GM19043 (cell line): ENCODE measurements at regions not wholly inside any gene's neighbourhood (a gene's known extent, or its start where the extent isn't known, plus 50 kb on each side); places are given as distances from the start of the nearest gene placed in this dataset.

Experiments
- ATAC-seq: cut with Tn5 transposase; IDR thresholded peaks from one replicate; pipeline ENCODE4 v1.9.1; 2021; ENCODE audit warnings: low read depth; ENCODE audit not compliant: unreplicated experiment

DNA sequence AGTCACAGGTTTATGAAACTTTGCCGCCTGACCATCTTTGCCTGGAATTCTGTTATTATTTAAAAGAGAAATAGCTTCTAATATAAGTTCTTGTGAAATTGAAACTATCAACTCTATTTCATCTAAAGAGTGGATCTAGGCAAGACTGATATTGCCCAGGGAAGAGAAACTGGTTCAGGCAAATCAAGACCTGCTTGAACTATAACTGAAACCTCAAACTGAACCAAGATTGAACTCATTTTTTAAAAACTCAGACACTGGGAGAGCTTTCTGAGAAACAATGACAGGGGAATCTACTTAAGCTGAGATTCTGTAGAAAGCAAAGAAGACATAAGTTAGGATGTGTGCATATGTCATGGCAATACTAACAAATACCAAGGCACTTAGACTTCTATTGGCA lies 815.8 kb downstream of the BRINP1 start:
- no peak for ATAC-seq

DNA sequence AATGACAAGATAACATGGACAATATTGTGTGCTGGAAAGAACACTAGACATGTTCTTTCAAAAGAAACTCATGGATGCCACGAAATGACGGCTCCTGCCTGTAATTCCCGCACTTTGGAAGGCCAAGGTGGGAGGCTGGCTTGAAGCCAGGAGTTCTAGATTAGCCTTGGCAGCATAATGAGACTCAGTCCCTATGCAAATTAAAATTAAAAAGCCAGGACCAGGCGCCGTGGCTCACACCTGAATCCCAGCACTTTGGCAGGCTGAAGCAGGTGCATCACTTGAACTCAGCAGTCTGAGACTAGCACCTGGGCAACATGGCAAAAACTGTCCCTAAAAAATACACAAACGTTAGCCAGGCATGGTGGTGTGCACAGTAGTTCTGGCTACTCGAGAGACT lies 814.2 kb downstream of the BRINP1 start:
- ATAC-seq, result no peak

DNA sequence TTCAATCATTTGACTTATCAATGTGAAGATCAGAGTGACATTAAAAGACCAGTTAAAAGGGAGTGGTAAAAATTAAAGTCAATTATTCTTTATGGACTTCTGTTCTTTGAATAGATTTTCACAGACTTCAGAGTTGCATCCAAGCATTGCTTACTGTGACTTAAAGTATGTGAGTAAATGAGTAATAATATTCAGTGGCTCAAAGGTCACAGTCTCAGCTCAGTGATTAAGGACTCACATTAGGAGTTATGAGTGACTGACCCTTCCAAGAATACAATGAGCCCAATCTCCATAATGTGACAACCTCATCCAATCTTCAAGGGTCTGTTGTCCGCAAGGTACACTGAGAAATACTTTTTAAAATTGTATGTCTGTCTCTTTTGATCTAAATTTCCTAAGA lies 811.2 kb downstream of the BRINP1 start:
- ATAC-seq, result no peak

DNA sequence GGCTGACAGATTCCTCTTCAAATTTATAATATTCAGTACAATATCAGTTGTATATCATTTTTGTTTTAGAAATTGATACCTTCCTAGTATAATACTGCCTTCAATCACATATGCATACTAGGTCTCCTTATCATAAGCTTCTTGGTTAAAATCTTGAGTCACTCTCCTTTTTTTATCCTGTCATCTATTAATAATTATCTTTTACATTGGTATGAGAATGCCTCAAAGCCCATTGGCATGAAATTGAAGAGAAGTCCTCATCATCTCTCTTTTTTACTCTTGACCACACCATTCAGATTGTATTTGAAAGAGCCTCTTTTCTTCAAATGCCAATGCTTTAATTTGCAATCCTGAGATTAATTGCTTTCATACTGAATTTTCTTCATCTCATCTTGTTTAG lies 810.3 kb downstream of the BRINP1 start:
- no peak for ATAC-seq

DNA sequence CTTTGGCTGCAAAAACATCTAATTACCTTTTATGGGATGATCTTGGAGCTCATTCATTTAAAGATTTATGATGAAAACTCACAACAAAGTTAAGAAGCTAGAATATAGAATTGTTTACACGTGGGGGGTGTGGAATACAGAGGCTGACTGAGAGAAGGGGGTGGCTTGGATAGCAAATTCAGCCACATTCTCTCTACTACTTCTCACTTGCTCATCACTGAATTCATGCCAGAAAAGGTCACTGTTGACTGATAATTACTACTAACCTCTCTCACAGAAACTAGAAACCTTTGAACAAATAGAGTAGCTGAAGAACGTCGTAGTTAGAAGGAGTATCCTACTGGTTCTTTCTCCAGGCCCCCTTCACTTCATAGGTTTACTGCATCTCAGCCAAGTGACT lies 808.2 kb downstream of the BRINP1 start:
- no peak for ATAC-seq

GRCh38 chr9:118563677-118564076 lies 805.6 kb downstream of the BRINP1 start:
- no peak for ATAC-seq

DNA sequence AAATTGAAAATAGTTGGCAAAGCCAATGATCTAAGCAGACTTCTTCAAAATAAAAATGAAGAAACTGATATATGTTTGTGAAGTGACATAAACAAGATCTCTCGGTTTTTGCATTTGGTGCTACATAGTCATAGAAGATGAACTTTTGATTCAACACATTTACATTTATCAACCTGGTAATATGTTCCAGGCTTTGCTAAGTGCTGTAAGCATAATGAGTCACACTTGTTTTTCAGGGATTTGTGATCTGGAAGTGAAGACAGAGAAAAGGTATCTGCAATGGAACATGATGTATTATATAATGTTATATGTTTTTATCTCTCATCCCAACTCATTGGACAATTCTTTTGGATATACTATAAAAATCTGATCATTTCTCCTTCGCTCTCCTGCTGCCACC lies 801.4 kb downstream of the BRINP1 start:
- no peak for ATAC-seq

DNA sequence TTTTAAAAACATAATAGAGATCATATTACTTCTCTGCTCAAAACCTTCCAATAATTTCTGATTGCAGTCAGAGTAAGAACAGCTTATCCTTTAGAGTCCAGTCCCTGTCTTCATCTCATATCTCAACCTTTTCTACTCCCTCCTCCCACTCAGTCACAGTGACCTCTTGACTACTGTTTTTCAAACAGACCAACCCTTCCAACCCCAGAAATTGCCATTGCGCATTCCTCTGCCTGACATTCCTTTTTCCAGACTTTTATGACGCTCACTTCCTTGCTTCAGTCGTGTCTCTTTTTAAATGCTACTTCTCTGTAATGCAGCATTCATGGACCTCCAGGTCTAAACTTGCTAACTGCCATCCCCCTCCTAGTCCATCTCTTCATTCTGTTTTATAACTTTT lies 800.5 kb downstream of the BRINP1 start:
- ATAC-seq, result no peak

DNA sequence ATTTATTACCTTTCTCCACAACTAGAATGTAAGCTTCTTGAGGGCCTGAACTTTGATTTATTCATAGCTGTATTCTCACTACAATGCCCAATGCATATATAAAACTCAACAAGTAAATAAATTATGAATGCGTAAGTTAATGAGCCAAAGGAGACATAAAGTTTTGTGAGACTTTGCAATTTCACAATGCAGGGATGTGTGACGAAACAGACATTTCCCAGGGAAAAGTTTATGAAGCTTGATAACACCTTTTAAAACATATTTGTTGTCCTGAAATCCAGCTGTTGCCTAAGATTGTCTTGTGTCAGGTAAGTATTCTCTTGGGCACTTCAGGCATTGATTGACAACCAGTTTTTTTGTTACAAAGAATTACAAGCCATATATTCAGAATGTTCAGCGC lies 800.1 kb downstream of the BRINP1 start:
- no peak for ATAC-seq

GRCh38 chr9:118570066-118570465 lies 799.2 kb downstream of the BRINP1 start:
- ATAC-seq, result no peak

DNA sequence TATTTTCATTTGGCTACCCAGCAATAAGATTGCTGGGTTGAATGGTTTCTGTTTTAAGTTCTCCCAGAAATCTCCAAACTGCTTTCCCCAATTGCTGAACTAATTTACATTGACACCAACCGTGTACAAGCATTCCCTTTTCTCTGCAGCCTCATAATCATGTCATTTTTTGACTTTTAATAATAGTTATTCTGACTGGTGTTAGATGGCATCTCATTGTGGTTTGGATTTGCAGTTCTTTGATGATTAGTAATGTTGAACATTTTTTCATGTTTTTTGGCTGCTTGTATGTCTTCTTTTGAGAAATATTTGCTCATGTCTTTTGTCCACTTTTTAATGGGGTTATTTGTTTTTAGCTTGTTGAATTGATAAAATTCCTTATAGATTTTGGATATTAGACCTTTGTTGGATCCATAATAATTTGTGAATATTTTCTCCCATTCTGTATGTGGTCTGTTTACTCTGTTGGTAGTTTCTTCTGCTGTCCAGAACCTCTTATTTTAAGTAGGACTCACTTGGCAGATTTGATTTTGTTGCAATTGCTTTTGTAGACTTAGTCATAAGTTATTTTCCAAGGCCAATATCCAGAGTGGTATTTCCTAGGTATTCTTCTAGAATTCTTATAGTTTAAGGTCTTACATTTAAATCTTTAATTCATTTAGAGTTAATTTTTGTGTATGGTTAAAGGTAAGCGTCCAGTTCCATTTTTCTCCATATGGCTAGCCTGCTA lies 793.7 kb downstream of the BRINP1 start:
- no peak for ATAC-seq

DNA sequence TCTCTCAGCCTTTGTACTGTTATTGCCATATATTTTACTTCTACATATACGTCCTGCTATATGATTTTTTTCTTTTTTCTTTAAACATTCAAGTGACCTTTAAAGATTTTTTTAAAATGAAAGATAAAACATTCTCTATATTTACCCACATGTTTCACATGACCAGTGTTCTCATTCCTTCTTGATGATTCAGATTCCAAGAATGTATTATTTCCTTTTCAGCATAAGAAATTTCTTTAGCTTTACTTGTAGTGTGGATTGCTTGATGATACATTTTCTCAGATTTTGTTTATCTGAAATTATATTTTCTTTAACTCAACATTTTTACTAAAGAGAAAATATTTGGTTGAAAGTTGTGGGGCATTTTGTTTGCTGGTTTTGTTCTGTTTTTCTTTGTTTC lies 792.1 kb downstream of the BRINP1 start:
- no peak for ATAC-seq

DNA sequence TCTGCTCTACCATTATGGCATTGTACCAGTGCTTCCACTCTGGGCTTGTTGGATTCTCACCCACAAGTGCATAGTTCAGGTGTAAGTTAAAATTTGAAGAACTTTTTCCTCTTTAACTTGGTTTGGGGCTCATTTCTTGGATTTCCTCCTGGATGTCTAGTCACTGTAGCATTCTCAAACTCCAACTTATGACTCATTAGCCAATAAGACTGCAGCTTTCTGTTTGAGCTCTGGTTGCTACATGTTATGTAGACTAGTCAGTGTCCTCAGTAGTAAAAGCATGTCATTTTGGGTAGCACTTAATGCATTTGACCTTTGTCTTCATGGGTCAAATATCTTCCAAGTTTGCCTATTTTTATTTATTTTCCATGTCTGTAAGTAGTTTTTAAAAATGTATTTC lies 790.8 kb downstream of the BRINP1 start:
- no peak for ATAC-seq

DNA sequence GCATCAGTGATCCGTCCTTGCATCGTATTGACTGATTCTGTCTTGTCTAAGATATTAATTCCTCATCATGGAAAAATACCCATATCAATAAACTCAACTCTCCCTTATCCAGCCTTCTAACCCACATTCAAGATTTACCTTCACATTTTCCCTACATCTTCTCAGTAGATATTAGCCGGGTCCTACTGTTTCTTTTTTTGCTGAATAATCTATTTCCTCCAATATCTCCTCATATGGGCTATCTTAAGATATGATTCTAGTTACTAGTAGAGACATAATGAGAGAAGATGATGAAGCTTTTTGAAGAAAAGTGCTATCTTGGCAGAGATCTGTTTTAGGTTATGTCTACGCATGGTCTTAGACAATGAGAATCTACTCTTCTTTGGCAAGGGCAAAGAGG lies 785.8 kb downstream of the BRINP1 start:
- no peak for ATAC-seq

DNA sequence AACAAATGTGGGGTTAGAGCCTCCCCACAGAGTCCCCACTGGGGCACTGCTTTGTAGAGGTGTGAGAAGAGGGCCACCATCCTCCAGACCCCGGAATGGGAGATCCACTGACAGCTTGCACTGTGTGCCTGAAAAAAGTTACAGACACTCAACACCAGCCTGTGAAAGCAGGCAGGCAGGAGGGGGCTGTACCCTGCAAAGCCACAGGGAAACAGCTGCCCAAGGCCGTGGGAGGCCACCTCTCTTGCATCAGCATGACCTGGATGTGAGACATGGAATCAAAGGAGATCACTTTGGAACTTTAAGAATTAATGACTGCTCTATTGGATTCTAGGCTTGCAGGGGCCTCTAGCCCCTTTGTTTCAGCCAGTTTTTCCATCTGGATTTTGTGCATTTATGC lies 782.3 kb downstream of the BRINP1 start:
- ATAC-seq, result no peak

DNA sequence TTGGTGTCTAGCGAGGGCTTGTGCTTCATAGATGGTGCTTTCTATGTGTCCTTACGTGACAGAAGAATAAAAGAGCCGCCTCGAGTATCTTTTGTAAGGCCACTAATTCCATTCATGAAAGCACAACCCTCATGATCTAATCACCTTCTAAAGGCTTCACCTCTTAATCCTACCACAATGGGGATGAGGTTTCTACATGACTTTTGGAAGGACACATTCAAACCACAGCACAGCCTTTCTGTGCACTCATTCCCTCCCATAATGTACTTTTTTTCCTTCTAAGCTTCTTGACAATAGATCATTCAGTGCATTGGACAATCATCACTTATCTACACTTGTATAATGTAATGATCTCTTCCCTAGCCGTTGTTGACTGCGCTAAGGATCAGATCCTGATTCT lies 774.8 kb downstream of the BRINP1 start:
- no peak for ATAC-seq

DNA sequence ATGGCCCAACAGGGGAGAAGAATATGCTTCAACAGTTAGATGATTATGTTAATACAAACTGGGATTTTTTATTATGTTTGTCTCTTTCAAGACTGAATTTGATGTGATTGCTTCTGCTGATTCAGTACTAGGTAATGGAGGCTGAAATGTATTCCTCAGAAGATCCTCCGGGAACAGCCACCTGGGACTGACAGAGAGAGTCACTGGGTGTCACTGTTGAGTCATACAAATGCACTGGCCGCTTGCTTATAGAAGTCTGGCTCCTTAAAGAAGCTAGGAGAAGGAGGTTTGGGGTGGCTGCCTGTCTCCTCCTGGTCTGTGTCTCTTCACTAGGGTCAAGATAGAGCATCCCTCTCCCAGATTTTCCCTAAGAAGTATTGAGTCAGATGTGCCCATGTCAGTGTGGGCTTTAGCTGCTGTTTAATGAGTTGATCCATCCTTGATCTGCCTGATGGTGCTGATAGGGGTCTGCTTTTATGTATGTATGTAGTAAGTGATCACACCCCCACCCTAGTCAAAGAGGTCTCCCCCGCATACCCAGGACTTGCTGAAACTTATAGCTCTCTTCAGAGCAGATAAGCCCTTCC lies 773.4 kb downstream of the BRINP1 start:
- ATAC-seq, result no peak

DNA sequence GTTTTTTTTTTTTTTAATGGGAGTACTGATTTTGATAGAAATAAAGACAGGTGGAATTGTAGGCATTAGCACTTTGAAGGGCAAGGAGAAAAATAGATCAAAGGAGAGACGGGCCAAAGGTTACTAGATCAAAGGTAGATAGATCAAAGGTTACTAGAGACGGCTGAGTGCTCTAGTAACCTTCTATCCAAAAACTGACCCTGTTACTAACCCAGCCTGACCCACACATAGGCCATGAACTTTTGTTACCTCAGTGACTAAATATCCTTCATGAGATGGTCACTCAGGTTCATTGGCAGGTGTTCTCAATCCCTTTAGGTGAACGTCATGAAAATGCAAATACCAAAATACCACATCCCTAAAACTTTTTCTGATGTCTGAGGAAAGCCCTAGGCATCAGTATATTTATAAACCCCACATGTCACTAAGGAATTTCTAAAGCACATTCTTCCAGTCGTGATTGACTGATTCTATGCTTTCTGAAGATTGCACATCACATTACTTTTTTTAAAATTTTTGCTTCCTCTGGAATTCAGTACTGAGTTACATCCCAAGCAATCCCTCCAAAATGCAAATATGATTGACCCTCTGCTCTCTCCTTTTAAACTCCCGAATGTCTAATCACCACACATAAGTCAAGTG lies 772.7 kb downstream of the BRINP1 start:
- ATAC-seq, result no peak

DNA sequence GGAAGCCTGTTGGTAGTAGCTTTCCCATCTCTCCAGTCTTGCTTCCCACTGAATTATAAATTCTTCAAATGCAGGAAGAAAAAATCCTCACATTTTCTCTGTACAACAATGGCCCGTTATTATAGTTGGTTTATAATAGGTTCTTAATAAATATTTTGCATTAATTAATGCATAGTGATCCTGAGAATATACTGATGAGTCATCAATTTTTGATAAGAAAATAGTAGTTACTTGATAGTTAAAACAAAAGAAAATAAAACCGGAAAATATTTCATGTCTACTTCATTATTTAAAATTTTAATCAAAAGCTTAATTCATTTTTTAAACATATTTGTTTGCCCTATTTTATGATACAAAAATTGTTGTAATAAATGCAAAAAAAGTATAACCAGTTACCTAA lies 762.6 kb downstream of the BRINP1 start:
- no peak for ATAC-seq

GRCh38 chr9:118609355-118610044 lies 759.7 kb downstream of the BRINP1 start:
- ATAC-seq, result no peak

DNA sequence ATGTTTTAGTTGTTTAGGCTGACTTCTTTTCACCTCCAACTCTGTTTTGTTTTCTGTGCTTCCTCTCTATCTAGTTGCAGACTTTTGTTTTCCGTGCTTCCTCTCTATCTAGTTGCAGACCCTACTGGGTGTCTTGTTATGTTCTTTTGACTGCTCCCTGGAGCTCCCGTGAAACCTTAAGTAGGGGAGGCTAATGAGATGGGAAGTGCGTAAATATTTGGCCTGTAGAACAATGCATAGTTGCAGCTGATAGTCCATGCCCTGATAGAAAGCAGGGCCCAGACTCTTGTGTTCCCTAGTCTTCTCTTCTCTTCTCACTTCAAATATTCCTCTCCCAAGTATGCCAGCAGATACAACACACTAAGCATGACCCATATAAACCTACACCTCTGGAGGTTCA lies 757.0 kb downstream of the BRINP1 start:
- no peak for ATAC-seq

DNA sequence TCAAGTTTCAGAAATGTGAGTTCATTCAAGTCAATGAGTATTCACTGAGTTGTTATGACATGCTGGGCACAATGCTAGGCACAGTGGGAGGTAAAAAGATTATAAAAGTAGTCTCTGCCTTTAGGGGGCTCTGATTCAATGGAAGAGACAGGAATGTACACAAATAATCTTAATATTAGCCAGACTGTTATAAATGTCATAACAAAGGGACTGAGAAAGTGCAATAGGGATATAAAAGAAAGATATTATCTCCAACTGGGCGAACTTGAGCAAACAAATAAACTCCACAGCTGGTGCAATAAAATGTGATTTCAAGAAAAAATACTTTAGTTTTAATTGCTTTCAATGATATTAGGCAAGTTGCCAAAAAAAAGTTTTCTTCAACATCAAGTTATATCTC lies 755.2 kb downstream of the BRINP1 start:
- ATAC-seq, result no peak
